ENCODE measurements at regions not wholly inside any gene's neighbourhood (a gene's known extent, or its start where the extent isn't known, plus 50 kb on each side); places are given as distances from the start of the nearest gene placed in this dataset.

GRCh38 chr13:106401081-106401480 is 134.4 kb downstream of the EFNB2 start:
- no peak for DNase-seq
- Mint-ChIP-seq H3K27me3 (ENCODE audit: unreplicated experiment) (no peaks in the 10 kb centered on the region), H3K4me1 (ENCODE audit: low read depth, unreplicated experiment) (no peaks in the 10 kb centered on the region), H3K4me3 (ENCODE audit: unreplicated experiment) (no peak overlapping the region), H3K27ac (ENCODE audit: unreplicated experiment) (no peak overlapping the region), H3K36me3 (ENCODE audit: unreplicated experiment) (no peaks in the 10 kb centered on the region), H3K9me3 (ENCODE audit: unreplicated experiment) (no peaks in the 10 kb centered on the region)
- no peak for TF ChIP-seq CTCF (IDR thresholded peaks at IDR 0.05; ENCODE audit: partially characterized antibody, unreplicated experiment)

- Mint-ChIP-seq H3K4me1 (ENCODE audit: low read depth, unreplicated experiment) (no peaks in the 10 kb centered on the region), H3K27ac (ENCODE audit: unreplicated experiment) (no peak overlapping the region), H3K36me3 (ENCODE audit: unreplicated experiment) (no peaks in the 10 kb centered on the region), H3K4me3 (ENCODE audit: unreplicated experiment) (no peak overlapping the region), H3K9me3 (ENCODE audit: unreplicated experiment) (no peaks in the 10 kb centered on the region), H3K27me3 (ENCODE audit: unreplicated experiment) (no peaks in the 10 kb centered on the region)
- no peak for TF ChIP-seq CTCF (IDR thresholded peaks at IDR 0.05; ENCODE audit: partially characterized antibody, unreplicated experiment)
- no peak for DNase-seq
These were observed 135.2 kb downstream of the EFNB2 start for GRCh38 chr13:106400289-106400688.

GRCh38 chr13:106398289-106398688 is 137.2 kb downstream of the EFNB2 start:
- DNase-seq: no peak
- Mint-ChIP-seq H3K9me3 (ENCODE audit: unreplicated experiment) (no peaks in the 10 kb centered on the region), H3K27me3 (ENCODE audit: unreplicated experiment) (no peaks in the 10 kb centered on the region), H3K27ac (ENCODE audit: unreplicated experiment) (no peak overlapping the region), H3K36me3 (ENCODE audit: unreplicated experiment) (peaks cover 4% of the 10 kb centered on the region), H3K4me3 (ENCODE audit: unreplicated experiment) (no peak overlapping the region), H3K4me1 (ENCODE audit: low read depth, unreplicated experiment) (no peaks in the 10 kb centered on the region)
- no peak for TF ChIP-seq CTCF (IDR thresholded peaks at IDR 0.05; ENCODE audit: partially characterized antibody, unreplicated experiment)

- Mint-ChIP-seq H3K4me3 (ENCODE audit: unreplicated experiment) (no peak overlapping the region), H3K36me3 (ENCODE audit: unreplicated experiment) (peaks cover 4% of the 10 kb centered on the region), H3K4me1 (ENCODE audit: low read depth, unreplicated experiment) (no peaks in the 10 kb centered on the region), H3K27me3 (ENCODE audit: unreplicated experiment) (peaks cover 2% of the 10 kb centered on the region), H3K9me3 (ENCODE audit: unreplicated experiment) (no peaks in the 10 kb centered on the region), H3K27ac (ENCODE audit: unreplicated experiment) (no peak overlapping the region)
- TF ChIP-seq CTCF (IDR thresholded peaks at IDR 0.05; ENCODE audit: partially characterized antibody, unreplicated experiment): no peak
- DNase-seq: no peak
These were observed 141.7 kb downstream of the EFNB2 start for GRCh38 chr13:106393776-106394175.

GRCh38 chr13:106391681-106392080 is 143.8 kb downstream of the EFNB2 start:
- no peak for DNase-seq
- H3K36me3 Mint-ChIP-seq (ENCODE audit: unreplicated experiment): peaks cover 4% of the 10 kb centered on the region
- peaks cover 2% of the 10 kb centered on the region for H3K27me3 Mint-ChIP-seq (ENCODE audit: unreplicated experiment)
- H3K4me1 Mint-ChIP-seq (ENCODE audit: low read depth, unreplicated experiment): peaks cover under 1% of the 10 kb centered on the region
- H3K4me3 Mint-ChIP-seq (ENCODE audit: unreplicated experiment): no peak overlapping the region
- no peaks in the 10 kb centered on the region for H3K9me3 Mint-ChIP-seq (ENCODE audit: unreplicated experiment)
- no peak overlapping the region for H3K27ac Mint-ChIP-seq (ENCODE audit: unreplicated experiment)
- TF ChIP-seq CTCF (IDR thresholded peaks at IDR 0.05; ENCODE audit: partially characterized antibody, unreplicated experiment): no peak
